Occipital lobe (tissue), 1 donor: ENCODE measurements at regions not wholly inside any gene's neighbourhood (a gene's known extent, or its start where the extent isn't known, plus 50 kb on each side); places are given as distances from the start of the nearest gene placed in this dataset.

Experiments used
- DNase-seq: peaks from one replicate; lab custom pipeline; 2025; lab: John Stamatoyannopoulos, UW

DNA sequence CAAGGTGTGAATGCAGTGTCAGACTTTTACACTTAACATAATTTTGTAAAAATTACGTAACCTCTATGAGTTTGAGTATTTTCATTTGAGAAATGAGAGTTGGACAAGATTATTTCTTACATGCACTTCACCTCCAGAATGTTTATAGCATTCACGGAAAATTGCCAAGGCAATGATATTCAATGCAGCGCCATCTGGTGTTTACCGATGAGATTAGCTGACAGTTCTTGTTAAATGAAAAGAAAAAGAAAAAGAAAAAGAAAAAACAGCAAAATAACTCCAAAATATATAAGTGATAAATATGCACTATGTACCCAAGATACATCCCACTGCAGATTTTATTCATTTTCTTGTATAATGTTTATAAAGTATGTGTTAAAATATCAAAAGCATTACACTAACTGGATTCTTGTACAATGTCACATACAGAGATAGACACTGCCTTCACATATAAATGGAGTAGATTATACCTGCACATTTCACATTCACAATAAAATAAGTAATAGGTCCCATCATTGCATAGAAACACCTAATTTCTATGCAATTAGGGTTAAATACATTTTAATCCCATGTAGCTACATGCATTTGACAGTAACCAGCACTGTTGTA is 976.3 kb upstream of the FAT3 start:
- no peak for DNase-seq

DNA sequence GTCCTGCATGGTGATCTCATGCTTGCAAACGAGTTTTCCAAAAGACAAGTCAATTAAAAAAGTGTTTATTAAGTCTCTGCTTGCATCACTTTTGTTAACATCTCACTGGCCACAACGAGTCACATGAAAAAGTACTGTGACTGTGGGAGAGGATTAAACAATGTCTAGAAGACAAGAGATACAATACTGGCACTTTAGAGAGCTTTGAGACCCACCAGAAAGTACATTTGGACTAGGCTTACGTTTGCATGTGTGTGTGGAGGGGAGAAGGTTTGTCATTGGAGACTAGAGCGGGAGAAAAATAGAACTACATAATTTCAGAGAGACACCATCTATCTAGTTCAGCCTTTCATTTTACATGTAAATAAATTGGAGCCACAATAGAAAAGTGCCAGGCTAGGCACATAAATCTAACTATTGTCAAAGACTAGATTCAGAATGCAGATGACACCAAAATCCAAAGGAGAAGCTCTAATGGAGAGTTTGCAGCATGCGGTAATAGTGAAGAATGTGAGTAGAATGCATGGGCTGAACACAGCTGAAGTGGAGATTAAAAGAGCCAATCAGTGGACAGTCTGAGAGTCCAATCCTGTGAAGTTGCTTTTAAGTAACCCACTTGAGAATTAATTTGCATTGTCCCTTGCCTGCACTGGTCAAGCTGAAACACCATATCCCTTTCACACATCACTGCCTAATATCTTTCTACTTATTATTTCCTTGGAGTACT is 977.4 kb upstream of the FAT3 start:
- DNase-seq: no peak

DNA sequence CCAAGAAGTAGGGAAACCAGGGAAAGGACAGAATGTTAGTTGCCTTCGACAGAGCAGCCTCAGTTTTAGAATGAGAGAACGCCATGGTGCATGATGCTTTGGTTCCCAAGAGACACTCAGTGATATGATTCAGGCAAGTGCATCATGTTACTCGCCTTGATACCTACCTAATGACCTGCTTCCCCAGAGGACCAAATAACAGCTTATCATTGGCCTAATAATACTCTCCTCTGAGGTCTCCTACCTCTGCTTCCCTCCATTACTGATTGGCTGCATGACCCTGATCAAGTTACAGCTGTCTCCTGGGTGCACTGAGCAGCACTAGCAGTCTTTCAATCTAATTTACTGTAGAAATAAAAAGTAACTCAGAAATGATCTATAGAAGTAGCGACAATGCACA is 979.7 kb upstream of the FAT3 start:
- DNase-seq: no peak

GRCh38 chr11:91243630-91244029 is 981.0 kb upstream of the FAT3 start:
- DNase-seq: no peak

DNA sequence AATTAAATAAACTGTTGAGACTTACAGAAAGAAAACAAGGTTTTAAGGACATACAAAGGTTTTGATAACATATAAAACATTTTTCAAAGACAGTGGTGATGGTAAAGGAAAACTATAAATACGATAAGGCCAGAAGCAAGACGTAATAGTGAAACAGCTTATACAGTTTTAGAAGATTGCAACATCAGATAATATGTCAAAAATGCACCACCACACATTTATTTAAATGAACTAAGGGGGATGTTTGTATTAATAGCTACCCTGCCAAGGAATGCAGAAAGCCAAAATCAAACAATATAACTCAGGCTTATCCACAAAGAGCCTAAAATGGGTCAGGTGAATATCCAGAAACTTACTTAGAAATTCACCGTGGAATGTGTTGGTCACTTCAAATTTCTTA is 981.6 kb upstream of the FAT3 start:
- no peak for DNase-seq

DNA sequence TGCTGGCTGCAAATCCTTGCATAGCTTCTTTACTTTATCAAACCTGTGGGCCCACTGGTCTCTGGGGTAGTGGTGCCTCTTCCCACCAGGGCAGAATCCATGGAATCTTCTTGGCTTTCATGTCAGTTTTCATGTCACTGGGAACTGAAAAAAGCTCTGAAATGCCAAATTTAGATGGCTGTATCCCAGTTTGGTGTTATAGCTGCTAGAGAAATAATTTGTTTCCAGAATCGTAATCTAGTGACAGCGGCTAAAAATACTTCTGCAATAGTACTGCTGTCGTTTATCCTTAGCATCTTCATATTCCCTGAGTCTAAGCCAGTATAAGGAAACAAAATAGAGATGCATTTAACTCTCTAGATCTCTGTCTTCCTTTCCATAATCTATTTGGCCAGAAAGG is 983.4 kb upstream of the FAT3 start:
- no peak for DNase-seq

- DNase-seq: no peak
Measured at GRCh38 chr11:91239359-91239758, 985.3 kb upstream of the FAT3 start.

DNA sequence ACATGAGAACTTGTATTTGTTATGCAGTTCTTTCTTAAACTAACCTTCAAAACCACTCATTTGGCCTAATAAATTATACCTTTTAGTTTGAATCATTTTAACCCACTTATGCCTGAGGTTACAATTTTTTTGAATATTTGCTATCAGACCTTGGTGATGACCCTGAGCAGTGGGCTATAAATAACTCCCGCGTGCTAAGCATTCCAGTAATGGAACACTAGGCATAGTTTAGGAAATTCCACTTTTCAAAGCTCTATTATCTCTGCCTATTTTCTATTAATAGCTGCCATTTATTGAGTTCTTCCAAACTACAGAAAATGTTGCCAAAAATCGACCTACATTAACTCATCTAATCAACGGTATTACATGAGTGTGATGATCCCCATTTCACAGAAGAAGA is 993.4 kb upstream of the FAT3 start:
- no peak for DNase-seq

DNA sequence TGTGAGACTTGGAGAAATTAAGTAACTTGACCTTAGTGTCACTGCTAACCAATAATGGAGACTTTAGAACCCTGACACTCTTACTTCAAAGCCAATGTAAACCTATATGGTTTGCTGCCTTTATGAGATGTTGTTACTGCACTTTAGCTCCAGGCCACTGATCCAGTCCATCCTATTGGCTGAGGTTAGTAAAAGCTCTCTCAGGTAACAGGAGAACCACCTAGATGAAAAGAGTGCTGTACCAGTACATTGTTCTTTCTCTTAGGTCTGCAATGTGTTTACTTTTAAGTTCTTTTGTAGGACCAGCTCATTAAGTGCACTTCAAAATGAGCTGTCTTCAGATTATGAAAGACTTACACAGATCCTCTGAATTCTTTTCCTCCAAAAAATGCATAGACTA is 994.0 kb upstream of the FAT3 start:
- no peak for DNase-seq

DNA sequence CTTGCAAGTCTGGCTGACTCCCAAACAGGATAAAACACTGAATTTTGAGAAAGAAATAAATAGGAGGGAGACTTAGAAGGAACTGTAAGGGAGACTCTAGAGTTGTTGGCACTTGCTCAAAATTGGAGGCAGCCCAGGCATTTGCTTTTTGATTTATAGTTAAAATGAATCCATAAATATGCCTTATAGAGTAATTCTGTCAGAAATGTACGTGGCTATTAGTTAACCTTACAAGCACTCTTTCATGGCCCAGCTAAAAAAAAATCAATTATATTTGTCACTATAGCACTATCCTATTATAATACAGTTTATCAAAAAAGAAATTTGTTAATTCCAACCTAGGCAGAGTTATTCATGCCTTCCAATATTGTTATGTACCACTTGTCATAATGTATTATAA is 1000.0 kb upstream of the CHORDC1 start:
- DNase-seq: no peak

DNA sequence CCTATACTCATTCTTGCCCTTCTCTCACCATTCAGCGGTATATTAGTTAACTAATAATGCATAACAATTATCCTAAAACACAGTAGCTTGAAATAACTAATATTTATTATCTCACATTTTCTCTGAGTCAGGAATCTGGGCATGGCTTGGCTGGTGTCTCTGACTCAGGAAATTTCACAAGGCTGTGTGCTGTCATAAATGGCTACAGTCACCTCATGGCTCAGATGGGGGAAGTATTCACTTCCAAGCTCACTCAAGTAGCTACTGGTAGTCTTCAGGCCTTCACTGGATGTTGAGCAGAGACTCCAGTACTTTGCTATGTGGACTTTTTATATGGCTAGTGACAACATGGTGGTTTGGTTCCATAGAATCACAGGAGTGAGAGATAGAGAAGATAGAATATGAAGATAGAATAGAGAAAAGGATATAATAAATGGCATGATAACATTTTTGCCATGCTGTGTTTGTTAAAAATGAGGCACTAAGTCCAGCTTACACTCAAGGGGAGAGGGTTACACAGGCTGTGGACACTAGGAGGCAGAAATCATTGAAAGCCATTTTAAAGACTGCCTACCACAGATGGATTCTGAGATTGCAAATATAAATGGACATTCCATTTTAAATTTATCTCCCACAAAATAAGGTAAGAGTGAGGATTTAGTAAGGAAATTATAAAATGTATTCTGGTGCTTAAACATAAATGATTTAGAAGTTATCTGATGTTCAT is 997.8 kb upstream of the CHORDC1 start:
- no peak for DNase-seq

- DNase-seq: no peak
Measured at GRCh38 chr11:91219535-91219934, 996.7 kb upstream of the CHORDC1 start.

- no peak for DNase-seq
Measured at GRCh38 chr11:91209751-91210150, 986.9 kb upstream of the CHORDC1 start.

GRCh38 chr11:91209306-91209705 is 986.5 kb upstream of the CHORDC1 start:
- DNase-seq: no peak

- no peak for DNase-seq
Measured at GRCh38 chr11:91199866-91200265, 977.0 kb upstream of the CHORDC1 start.

- DNase-seq: no peak
Measured at GRCh38 chr11:91194546-91194945, 971.7 kb upstream of the CHORDC1 start.

GRCh38 chr11:91188484-91188883 is 965.6 kb upstream of the CHORDC1 start:
- no peak for DNase-seq

DNA sequence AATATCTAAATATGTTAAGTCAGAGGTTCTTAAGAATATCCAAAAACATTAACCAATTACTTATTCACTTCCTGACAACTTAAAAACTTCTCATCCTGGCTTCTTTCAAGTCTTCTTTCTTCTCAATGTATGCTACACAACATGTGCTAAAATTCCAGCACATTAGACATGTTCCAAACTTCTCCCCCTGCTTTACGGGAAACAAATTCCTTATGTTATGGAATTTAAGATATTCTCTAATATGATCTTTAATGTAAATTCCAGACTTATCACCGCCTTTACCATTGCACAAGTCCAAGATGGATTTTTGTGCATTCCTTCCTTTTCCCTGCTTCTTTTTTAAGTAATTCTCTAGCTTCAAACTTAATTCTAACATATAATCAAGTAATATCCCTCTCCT is 964.5 kb upstream of the CHORDC1 start:
- DNase-seq: no peak

DNA sequence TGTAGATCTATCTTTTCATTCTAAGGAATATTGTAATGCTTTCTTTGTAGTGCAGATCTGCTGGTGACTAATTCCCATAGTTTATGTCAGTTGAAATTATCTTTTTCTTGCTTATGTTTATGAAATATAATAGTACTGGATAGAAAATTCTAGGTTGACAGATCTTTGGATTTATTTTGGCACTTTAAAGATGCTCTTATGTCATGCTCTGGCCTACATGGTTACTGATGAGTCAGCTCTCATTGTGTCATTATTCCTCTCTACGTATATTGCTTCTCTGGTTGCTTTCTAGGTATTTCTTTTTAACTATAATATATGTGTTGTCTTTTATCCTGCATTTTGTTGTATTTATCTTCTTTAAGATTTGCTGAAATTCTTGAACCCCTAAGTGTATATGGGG is 955.5 kb upstream of the CHORDC1 start:
- DNase-seq: no peak

DNA sequence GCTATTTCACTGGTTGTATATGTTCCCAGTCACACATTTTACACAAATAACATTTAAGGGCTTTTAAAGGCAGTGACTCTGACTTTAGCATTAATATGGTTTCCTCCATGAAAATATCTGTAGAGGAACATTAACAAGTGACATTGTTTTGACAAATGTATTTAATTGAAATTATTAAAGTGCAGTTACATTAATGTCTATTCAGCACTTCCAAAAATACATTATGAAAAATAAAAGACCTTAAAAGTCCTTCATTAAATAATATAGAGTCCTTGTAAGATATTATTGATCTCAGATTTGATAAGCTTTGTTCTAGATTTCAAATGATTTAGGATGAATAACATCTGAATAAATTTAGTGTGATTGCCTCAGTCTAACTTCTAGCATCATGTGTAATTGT is 951.9 kb upstream of the CHORDC1 start:
- DNase-seq: no peak

DNA sequence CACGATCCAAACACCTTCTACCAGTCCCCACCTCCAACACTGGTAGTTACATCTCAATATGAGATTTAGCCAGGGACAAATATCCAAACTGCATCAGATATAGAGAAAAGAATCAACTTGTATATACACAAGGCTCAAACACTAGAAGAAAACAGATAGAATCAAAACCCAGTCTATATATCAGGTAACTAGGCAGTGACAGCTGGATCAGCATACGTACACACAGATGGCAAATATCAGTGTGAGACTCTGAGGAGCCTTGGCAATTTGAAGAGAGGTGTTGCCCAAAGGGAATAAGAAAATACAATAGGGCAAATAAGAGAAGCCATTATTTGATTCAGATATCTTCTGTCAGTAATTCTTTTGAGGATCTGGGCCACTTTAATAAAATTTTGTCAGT is 951.3 kb upstream of the CHORDC1 start:
- DNase-seq: no peak

DNA sequence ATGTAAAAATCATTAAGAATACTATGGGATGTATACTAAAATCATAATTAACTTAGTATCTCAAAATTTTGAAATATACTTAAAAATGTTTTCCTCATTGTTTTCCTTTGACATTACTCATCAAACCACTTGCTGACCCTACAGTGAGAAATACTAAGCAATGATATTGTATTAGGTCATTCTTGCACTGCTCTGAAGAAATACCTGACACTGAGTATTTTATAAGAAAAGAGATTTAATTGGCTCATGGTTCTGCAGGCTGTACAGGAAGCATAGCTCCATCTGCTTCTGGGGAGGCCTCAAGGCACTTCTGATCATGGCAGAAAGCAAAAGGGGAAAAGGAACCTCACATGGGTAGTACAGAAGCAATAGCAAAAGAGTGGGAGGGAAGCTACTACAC is 950.9 kb upstream of the CHORDC1 start:
- no peak for DNase-seq

GRCh38 chr11:91170711-91171110 is 947.9 kb upstream of the CHORDC1 start:
- no peak for DNase-seq
